Right lung (tissue), 2 donors: ENCODE measurements at regions not wholly inside any gene's neighbourhood (a gene's known extent, or its start where the extent isn't known, plus 50 kb on each side); places are given as distances from the start of the nearest gene placed in this dataset.
"Not testable (repeated sequence)": the region's sequence is repeated elsewhere in the genome, so short reads cannot be mapped to it uniquely, and the experiment has no call there.

Source experiments
- DNase-seq, 2 donors: peaks; one replicate each; pipeline ENCODE4 v3.0.0-alpha.2; 2013

- no peak for DNase-seq
Measured at GRCh38 chr6:130494729-130495128, 128.9 kb downstream of the TMEM200A start.

GRCh38 chr6:130500693-130501092, 134.9 kb downstream of the TMEM200A start:
- no peak for DNase-seq

DNA sequence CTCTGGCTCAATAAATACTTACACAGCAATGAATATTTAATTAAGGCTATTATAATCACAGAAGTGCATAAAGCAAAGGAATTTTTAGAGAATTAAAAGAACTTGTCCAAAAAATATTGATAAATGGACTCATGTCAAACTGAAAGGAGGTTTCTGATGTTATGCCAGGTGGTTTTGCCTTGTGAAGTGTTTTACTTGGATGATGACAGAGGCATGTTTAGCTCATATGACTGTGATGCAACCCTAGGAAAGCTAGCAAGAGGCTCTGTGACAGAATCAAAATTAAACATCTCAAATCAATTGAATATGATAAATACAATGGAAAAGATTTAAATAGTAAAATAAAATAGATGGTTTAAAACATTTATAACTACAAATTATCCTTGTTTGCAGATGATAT, 137.3 kb downstream of the TMEM200A start:
- no peak for DNase-seq

- DNase-seq: no peak
Measured at GRCh38 chr6:130505808-130506598, 140.2 kb downstream of the TMEM200A start.

DNA sequence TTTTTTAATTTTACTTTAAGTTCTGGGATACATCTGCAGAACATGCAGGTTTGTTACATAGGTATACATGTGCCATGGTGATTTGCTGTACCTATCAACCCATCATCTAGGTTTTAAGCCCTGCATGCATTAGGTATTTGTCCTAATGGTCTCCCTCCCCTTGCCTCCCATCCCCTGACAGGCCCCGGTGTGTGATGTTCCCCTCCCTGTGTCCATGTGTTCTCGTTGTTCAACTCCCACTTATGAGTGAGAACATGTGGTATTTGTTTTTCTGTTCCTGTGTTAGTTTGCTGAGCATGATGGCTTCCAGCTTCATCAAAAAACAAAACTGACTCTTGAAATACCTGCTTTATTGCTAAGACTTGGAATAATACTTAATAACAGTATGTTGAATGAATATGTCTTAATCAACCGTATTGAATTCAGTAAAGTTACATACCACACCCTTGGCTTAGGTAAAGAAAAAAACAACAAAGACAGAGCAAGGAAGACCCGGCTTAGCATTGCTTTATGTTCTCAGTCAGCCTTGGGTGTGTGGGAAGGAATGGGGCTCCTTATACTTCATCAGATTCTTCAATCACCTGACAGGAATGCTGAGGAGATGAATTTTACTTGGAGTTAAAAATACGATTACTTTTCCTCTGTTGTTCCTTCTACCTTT, 141.3 kb downstream of the TMEM200A start:
- not testable (repeated sequence) for DNase-seq

DNA sequence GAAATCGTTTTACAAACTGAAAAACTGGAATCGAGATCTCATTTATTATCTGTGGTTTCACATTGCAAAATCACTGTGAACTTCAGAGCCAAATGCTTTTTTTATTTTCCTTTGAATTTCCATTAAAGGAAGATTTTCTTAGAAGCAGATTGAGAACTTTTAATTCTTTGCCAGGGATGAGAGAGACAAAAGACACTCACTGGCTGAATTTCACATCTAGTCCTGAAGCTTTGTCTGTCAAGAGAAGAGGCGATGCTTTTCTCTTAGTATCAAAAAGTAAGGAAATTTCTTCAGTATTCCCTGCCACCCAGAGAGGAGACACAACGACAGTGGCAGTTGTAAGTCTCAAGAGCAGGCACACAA, 141.8 kb downstream of the TMEM200A start:
- DNase-seq: no peak

- DNase-seq: no peak
Measured at GRCh38 chr6:130513770-130514169, 148.0 kb downstream of the TMEM200A start.

- no peak for DNase-seq
Measured at GRCh38 chr6:130514712-130515111, 148.9 kb downstream of the TMEM200A start.

DNA sequence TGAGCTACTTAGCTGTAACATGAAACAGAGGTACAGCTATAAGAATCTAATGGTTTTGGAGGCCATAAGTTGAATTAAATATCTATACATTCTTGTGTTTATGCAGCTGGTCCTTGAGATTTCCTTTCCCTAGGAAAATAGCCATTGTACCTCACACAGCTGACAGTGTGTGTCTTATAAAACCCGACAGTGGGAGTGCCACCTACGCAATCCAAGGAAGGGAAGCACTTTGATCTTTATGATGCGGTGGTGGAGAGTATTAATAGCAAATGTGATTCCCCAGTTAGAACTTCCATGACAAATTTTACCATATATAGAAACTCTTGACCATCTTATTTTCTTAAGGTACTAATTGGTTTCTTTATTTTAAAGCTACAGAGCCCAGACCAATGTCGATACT, 149.5 kb downstream of the TMEM200A start:
- no peak for DNase-seq

- no peak for DNase-seq
Measured at GRCh38 chr6:130516604-130517003, 150.8 kb downstream of the TMEM200A start.

GRCh38 chr6:130517444-130517931, 151.7 kb downstream of the TMEM200A start:
- no peak for DNase-seq

DNA sequence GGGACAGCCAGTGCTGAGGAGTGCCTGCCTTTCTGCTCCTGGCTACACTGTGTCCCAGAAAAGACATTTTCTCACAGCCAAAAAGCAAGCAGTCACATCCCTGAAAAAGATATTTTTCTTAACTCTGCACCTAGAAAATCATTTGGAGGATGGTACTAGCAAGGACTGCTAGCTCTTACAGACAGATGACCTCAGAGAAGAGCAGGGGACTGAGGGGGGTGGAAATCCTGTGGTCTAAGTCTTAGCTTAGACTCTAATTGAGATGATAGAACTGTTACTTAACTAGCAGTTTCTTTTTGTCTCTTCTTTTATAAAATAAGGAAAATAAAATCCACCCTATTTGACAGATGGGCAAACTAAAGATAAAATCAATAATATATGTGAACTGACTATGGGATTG, 152.8 kb downstream of the TMEM200A start:
- no peak for DNase-seq

DNA sequence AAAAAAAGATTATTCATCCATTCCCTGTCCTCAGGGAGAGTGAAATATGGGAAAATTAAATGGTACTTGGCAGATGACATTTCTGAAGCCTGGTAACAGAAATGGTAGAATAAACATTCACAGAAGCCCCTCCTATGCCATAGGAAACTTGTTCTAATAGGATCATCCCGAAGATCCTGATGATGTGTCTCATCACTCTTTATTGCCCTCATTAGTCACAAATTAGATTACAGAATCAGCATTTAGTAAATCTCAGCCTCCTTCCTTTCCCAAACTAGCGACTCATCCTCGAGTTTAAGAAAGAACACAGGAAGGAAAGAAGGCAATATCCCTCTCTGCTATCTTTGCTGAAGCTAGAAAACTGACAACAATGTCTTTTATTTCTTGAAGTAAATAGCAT, 154.4 kb downstream of the TMEM200A start:
- no peak for DNase-seq

GRCh38 chr6:130520801-130521200, 155.0 kb downstream of the TMEM200A start:
- no peak for DNase-seq

DNA sequence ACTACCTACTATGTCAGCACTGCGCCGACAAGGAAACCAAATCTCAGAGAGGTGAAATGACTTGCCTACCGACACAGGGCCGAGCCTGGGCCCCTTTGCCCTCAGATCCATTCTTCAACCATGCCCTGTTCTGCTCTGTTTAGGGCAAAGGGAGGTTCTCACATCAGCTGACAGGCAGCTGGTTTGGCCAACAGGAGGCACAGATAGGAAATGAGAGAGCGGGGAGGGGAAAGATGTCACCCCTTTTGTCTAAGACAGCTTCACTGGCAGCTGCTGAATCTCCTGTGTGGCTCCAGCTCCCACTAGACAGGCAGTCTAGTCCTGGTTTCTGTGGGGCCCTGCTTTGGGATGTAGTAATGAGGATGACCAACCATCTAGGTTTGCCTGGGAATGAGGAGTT, 158.7 kb downstream of the TMEM200A start:
- no peak for DNase-seq

DNA sequence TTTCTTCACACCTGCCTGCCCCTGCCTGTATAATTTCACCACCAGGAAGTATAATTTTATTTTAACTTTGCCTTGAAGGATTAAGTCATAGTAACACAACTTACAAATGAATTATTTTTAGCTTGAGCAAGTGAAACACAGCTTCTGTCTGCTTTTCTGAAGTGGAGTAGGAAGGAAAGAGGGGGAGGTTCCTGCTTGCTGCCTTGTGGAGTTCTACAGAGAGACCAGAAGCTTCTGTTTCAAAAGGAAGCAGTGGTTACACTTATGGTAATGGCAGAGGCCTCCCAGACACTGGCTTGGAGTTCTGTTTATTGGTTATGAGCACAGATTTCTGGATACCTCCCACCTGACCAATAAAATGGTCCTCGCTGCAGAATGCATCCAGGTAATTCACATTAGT, 159.6 kb downstream of the TMEM200A start:
- DNase-seq: no peak

- no peak for DNase-seq
Measured at GRCh38 chr6:130526466-130526865, 160.6 kb downstream of the TMEM200A start.

DNA sequence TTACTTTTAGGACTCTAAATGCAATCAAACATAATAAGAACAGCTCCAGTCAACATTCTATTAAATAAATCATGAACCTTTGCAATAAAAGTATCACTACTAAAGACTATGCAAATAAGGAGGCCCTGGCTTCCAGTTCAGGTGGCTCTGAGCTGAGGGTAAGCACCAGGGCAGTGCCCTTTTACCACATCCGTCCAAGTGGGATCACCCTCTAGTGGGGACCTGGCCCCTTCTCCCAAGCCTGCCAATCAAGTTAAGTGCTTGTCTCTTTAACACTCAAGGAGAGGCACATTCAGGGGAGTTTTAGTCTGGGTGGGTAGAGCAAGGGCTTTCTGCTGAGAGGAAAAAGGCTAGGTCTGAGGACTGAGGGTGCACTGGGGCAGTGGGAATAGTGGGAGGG, 161.4 kb downstream of the TMEM200A start:
- no peak for DNase-seq

- DNase-seq: no peak
Measured at GRCh38 chr6:130529569-130530149, 163.8 kb downstream of the TMEM200A start.

- no peak for DNase-seq
Measured at GRCh38 chr6:130534627-130535026, 168.8 kb downstream of the TMEM200A start.

- no peak for DNase-seq
Measured at GRCh38 chr6:130535242-130535641, 169.4 kb downstream of the TMEM200A start.

GRCh38 chr6:130537447-130537846, 171.6 kb downstream of the TMEM200A start:
- no peak for DNase-seq

GRCh38 chr6:130547723-130548122, 181.9 kb downstream of the TMEM200A start:
- no peak for DNase-seq
